ENCODE measurements at regions not wholly inside any gene's neighbourhood (a gene's known extent, or its start where the extent isn't known, plus 50 kb on each side); places are given as distances from the start of the nearest gene placed in this dataset.

DNA sequence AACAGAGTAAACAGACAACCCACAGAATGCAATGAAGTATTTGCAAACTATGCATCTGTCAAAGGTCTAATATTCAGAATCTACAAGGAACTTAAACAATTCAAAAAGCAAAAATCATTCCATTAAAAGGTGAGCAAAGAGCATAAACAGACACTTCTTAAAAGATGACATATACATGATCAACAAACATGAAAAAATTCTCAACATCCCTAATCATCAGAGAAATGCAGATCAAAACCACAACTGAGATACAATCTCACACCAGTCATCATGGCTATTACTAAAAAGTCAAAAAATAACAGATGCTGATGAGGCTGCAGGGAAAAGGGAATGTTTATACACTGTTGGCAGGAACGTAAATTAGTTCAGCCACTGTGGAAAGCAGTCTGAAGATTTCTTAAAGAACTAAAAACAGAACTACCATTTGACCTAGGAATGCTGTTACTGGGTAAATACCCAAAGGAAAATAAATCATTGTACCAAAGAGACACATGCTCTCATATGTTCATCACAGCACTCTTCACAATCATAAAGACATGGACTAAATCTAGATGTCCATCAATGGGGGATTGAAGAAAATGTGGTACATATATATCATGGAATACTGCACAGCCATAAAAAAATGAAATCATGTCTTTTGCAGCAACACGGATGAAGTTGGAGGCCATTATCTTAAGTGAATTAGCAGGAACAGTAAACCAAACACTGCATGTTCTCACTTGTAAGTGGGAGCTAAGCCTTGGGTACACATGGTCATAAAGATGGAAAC is 393.3 kb upstream of the CBLB start:
- TF ChIP-seq POLR2A (IDR thresholded peaks at IDR 0.05; ENCODE audit: low read depth, low read length), result no peak
- TF ChIP-seq POLR2AphosphoS5 (IDR thresholded peaks at IDR 0.05; ENCODE audit: low read depth, low read length), result no peak
- TF ChIP-seq TAF1 (IDR thresholded peaks at IDR 0.05; ENCODE audit: borderline replicate concordance, low read depth, low read length), result no peak

All from GM12892 (cell line).